Mesendoderm (in vitro differentiated cells): ENCODE measurements at regions not wholly inside any gene's neighbourhood (a gene's known extent, or its start where the extent isn't known, plus 50 kb on each side); places are given as distances from the start of the nearest gene placed in this dataset.

Source experiments
- DNase-seq: peaks from one replicate; pipeline ENCODE4 v3.0.0; 2013
- H2AK5ac ChIP-seq: 2 replicates; pipeline ENCODE4 v1.6.1; 2013; ENCODE audit warnings: low read length, inconsistent platforms
- H2BK120ac ChIP-seq: 2 replicates; pipeline ENCODE4 v1.6.1; 2013; ENCODE audit warnings: low read depth, mild to moderate bottlenecking, low read length, moderate library complexity, mixed read lengths
- H2BK15ac ChIP-seq: replicated peaks from 2 replicates; pipeline ENCODE4 v1.6.1; 2013; ENCODE audit warnings: low read depth, mild to moderate bottlenecking, moderate library complexity
- H2BK5ac ChIP-seq: 2 replicates; pipeline ENCODE4 v1.6.1; 2013; ENCODE audit warnings: low read length, inconsistent platforms
- H3K18ac ChIP-seq: 2 replicates; pipeline ENCODE4 v1.6.1; 2013; ENCODE audit warnings: mild to moderate bottlenecking, low read length, mixed read lengths
- H3K23ac ChIP-seq: one replicate; pipeline ENCODE4 v1.6.1; 2013; ENCODE audit warnings: low read length
- H3K27ac ChIP-seq: 2 replicates; pipeline ENCODE4 v1.5.1; 2013; ENCODE audit warnings: low read depth, mild to moderate bottlenecking, inconsistent platforms, low read length, moderate library complexity
- H3K27me3 ChIP-seq: 2 replicates; pipeline ENCODE4 v1.6.1; 2013; ENCODE audit warnings: low read length, control low read depth, mild to moderate bottlenecking, inconsistent platforms; ENCODE audit not compliant: insufficient read depth, poor library complexity
- H3K36me3 ChIP-seq: 2 replicates; pipeline ENCODE4 v1.6.1; 2013; ENCODE audit warnings: low read length, inconsistent platforms; ENCODE audit not compliant: control insufficient read depth, insufficient read depth
- H3K4ac ChIP-seq: one replicate; pipeline ENCODE4 v1.6.1; 2013; ENCODE audit warnings: low read depth, mild to moderate bottlenecking, low read length, moderate library complexity
- H3K4me1 ChIP-seq: 2 replicates; pipeline ENCODE4 v1.6.1; 2013; ENCODE audit warnings: low read depth, low read length, inconsistent platforms; ENCODE audit not compliant: control insufficient read depth
- H3K4me2 ChIP-seq: 2 replicates; pipeline ENCODE4 v1.6.1; 2013; ENCODE audit warnings: low read length
- H3K4me3 ChIP-seq: 2 replicates; pipeline ENCODE4 v1.5.1; 2013; ENCODE audit warnings: mild to moderate bottlenecking, low read length
- H3K56ac ChIP-seq: one replicate; pipeline ENCODE4 v1.6.1; 2013; ENCODE audit warnings: low read length
- H3K79me1 ChIP-seq: 2 replicates; pipeline ENCODE4 v1.6.1; 2013; ENCODE audit warnings: low read length, inconsistent platforms
- H3K79me2 ChIP-seq: 2 replicates; pipeline ENCODE4 v1.6.1; 2013; ENCODE audit warnings: mild to moderate bottlenecking, low read length; ENCODE audit not compliant: control insufficient read depth, insufficient read depth
- H3K9ac ChIP-seq: 2 replicates; pipeline ENCODE4 v1.6.1; 2013; ENCODE audit warnings: low read length, inconsistent platforms
- H4K5ac ChIP-seq: one replicate; pipeline ENCODE4 v1.6.1; 2013; ENCODE audit warnings: low read length
- H4K8ac ChIP-seq: one replicate; pipeline ENCODE4 v1.6.1; 2013; ENCODE audit warnings: low read depth, mild to moderate bottlenecking, control low read depth, low read length, moderate library complexity
- WGBS: extraction: QIAGEN DNeasy Blood & Tissue Kit; methylation state at CpG from one replicate; pipeline ENCODE4 v1.1.7; 2013; ENCODE audit warnings: low lambda C conversion rate, missing lambda C conversion rate; ENCODE audit not compliant: insufficient coverage; ENCODE audit errors: extremely low coverage; 5-methylcytosine and 5-hydroxymethylcytosine counted together

- no peaks in the 10 kb centered on the region for H3K79me1 ChIP-seq
- no peak overlapping the region for H4K5ac ChIP-seq
- no peak overlapping the region for H3K27ac ChIP-seq
- H3K23ac ChIP-seq, result no peak overlapping the region
- H3K79me2 ChIP-seq, result no peaks in the 10 kb centered on the region
- no peak for DNase-seq
- H3K56ac ChIP-seq, result no peak overlapping the region
- no peaks in the 10 kb centered on the region for H3K4me1 ChIP-seq
- H3K36me3 ChIP-seq, result no peaks in the 10 kb centered on the region
- H3K9ac ChIP-seq, result no peak overlapping the region
- H3K4me2 ChIP-seq, result no peak overlapping the region
- no peak overlapping the region for H3K4me3 ChIP-seq
- no CpG with 5 or more reads among the region's 1 CpG for WGBS
- H3K27me3 ChIP-seq, result no peaks in the 10 kb centered on the region
- no peak overlapping the region for H2BK5ac ChIP-seq
- no peak overlapping the region for H3K18ac ChIP-seq
- H4K8ac ChIP-seq, result no peak overlapping the region
- H2AK5ac ChIP-seq, result no peak overlapping the region
- no peak overlapping the region for H2BK120ac ChIP-seq
- no peak overlapping the region for H2BK15ac ChIP-seq
- H3K4ac ChIP-seq, result no peak overlapping the region
These were observed 198.2 kb downstream of the KIF4B start for GRCh38 chr5:155211764-155212163.

GRCh38 chr5:155222393-155222792 is 208.8 kb downstream of the KIF4B start:
- no peak for DNase-seq
- H3K4me1 ChIP-seq, result no peaks in the 10 kb centered on the region
- no peak overlapping the region for H2BK15ac ChIP-seq
- H3K36me3 ChIP-seq, result no peaks in the 10 kb centered on the region
- no peak overlapping the region for H4K5ac ChIP-seq
- H3K27ac ChIP-seq, result no peak overlapping the region
- no peak overlapping the region for H4K8ac ChIP-seq
- H3K4ac ChIP-seq, result no peak overlapping the region
- H3K18ac ChIP-seq, result no peak overlapping the region
- no peaks in the 10 kb centered on the region for H3K79me1 ChIP-seq
- H3K9ac ChIP-seq, result no peak overlapping the region
- H2AK5ac ChIP-seq, result no peak overlapping the region
- H2BK5ac ChIP-seq, result no peak overlapping the region
- no peak overlapping the region for H3K23ac ChIP-seq
- no peak overlapping the region for H2BK120ac ChIP-seq
- no peak overlapping the region for H3K4me2 ChIP-seq
- H3K79me2 ChIP-seq, result no peaks in the 10 kb centered on the region
- no peaks in the 10 kb centered on the region for H3K27me3 ChIP-seq
- no peak overlapping the region for H3K4me3 ChIP-seq
- no peak overlapping the region for H3K56ac ChIP-seq
- no CpG with 5 or more reads among the region's 6 CpGs for WGBS

GRCh38 chr5:155229135-155229534 is 215.6 kb downstream of the KIF4B start:
- no peak overlapping the region for H2AK5ac ChIP-seq
- no peak overlapping the region for H4K8ac ChIP-seq
- WGBS, result no CpG with 5 or more reads among the region's 5 CpGs
- H3K27ac ChIP-seq, result no peak overlapping the region
- no peak for DNase-seq
- no peaks in the 10 kb centered on the region for H3K4me1 ChIP-seq
- no peak overlapping the region for H3K56ac ChIP-seq
- H3K4ac ChIP-seq, result no peak overlapping the region
- H3K9ac ChIP-seq, result no peak overlapping the region
- H3K4me3 ChIP-seq, result no peak overlapping the region
- no peaks in the 10 kb centered on the region for H3K36me3 ChIP-seq
- no peaks in the 10 kb centered on the region for H3K79me1 ChIP-seq
- H3K27me3 ChIP-seq, result no peaks in the 10 kb centered on the region
- H3K23ac ChIP-seq, result no peak overlapping the region
- H2BK120ac ChIP-seq, result no peak overlapping the region
- H3K4me2 ChIP-seq, result no peak overlapping the region
- H3K18ac ChIP-seq, result no peak overlapping the region
- no peak overlapping the region for H4K5ac ChIP-seq
- H2BK15ac ChIP-seq, result no peak overlapping the region
- H3K79me2 ChIP-seq, result no peaks in the 10 kb centered on the region
- H2BK5ac ChIP-seq, result no peak overlapping the region

- no peak overlapping the region for H2BK120ac ChIP-seq
- no peak overlapping the region for H4K5ac ChIP-seq
- no peak overlapping the region for H2AK5ac ChIP-seq
- no CpG with 5 or more reads among the region's 2 CpGs for WGBS
- H3K4me3 ChIP-seq, result no peak overlapping the region
- H2BK15ac ChIP-seq, result no peak overlapping the region
- no peak overlapping the region for H3K4me2 ChIP-seq
- no peak overlapping the region for H2BK5ac ChIP-seq
- no peak overlapping the region for H3K23ac ChIP-seq
- DNase-seq, result no peak
- no peak overlapping the region for H3K9ac ChIP-seq
- no peak overlapping the region for H3K18ac ChIP-seq
- H4K8ac ChIP-seq, result no peak overlapping the region
- no peaks in the 10 kb centered on the region for H3K79me1 ChIP-seq
- no peaks in the 10 kb centered on the region for H3K4me1 ChIP-seq
- no peak overlapping the region for H3K27ac ChIP-seq
- no peaks in the 10 kb centered on the region for H3K36me3 ChIP-seq
- H3K79me2 ChIP-seq, result no peaks in the 10 kb centered on the region
- H3K4ac ChIP-seq, result no peak overlapping the region
- no peak overlapping the region for H3K56ac ChIP-seq
- H3K27me3 ChIP-seq, result no peaks in the 10 kb centered on the region
These were observed 226.2 kb downstream of the KIF4B start for GRCh38 chr5:155239803-155240202.

GRCh38 chr5:155250596-155250995 is 237.0 kb downstream of the KIF4B start:
- no peak for DNase-seq
- H3K27me3 ChIP-seq, result no peaks in the 10 kb centered on the region
- WGBS, result no CpG with 5 or more reads among the region's 5 CpGs

GRCh38 chr5:155252025-155252424 is 238.5 kb downstream of the KIF4B start:
- Histone ChIP-seq H3K4me2 (no peak overlapping the region), H3K79me1 (no peaks in the 10 kb centered on the region), H3K4ac (no peak overlapping the region), H2BK5ac (no peak overlapping the region), H3K56ac (no peak overlapping the region), H4K5ac (no peak overlapping the region), H3K4me1 (no peaks in the 10 kb centered on the region), H3K27me3 (no peaks in the 10 kb centered on the region), H2BK15ac (no peak overlapping the region), H3K23ac (no peak overlapping the region), H3K4me3 (no peak overlapping the region), H3K9ac (no peak overlapping the region), H3K36me3 (no peaks in the 10 kb centered on the region), H3K18ac (no peak overlapping the region), H4K8ac (no peak overlapping the region), H3K27ac (no peak overlapping the region), H2AK5ac (no peak overlapping the region), H2BK120ac (no peak overlapping the region), H3K79me2 (no peaks in the 10 kb centered on the region)
- DNase-seq, result no peak

More at GRCh38 chr5:155250596-155250995, 237.0 kb downstream of the KIF4B start:
- Histone ChIP-seq H3K23ac (no peak overlapping the region), H3K4me2 (no peak overlapping the region), H3K4ac (no peak overlapping the region), H2BK120ac (no peak overlapping the region), H4K5ac (no peak overlapping the region), H2BK15ac (no peak overlapping the region), H2AK5ac (no peak overlapping the region), H3K9ac (no peak overlapping the region), H3K4me1 (no peaks in the 10 kb centered on the region), H3K27ac (no peak overlapping the region), H3K18ac (no peak overlapping the region), H3K79me1 (no peaks in the 10 kb centered on the region), H3K56ac (no peak overlapping the region), H3K36me3 (no peaks in the 10 kb centered on the region), H3K4me3 (no peak overlapping the region), H2BK5ac (no peak overlapping the region), H3K79me2 (no peaks in the 10 kb centered on the region), H4K8ac (no peak overlapping the region)
